GM23338 (cell line): ENCODE measurements at regions not wholly inside any gene's neighbourhood (a gene's known extent, or its start where the extent isn't known, plus 50 kb on each side); places are given as distances from the start of the nearest gene placed in this dataset.

Source experiments
- ATAC-seq: fragments of 200-7000 bp; cut with Tn5 transposase; 3 replicates; pipeline ENCODE4 v1.9.1; 2020
- DNase-seq: peaks from one replicate; pipeline ENCODE4 v3.0.0-alpha.2; 2015; ENCODE audit warnings: low spot score
- H2AFZ ChIP-seq: fragments of 200-600 bp; sonication (generic); 2 replicates; pipeline ENCODE4 v1.8.0; 2016; ENCODE audit warnings: antibody characterized with exemption, mild to moderate bottlenecking, moderate library complexity
- H3F3A ChIP-seq: fragments of 200-600 bp; sonication (generic); replicated peaks from 2 replicates; pipeline ENCODE4 v1.8.0; 2017; ENCODE audit warnings: antibody characterized with exemption, mixed run types, low read depth
- H3K27ac ChIP-seq: fragments of 200-600 bp; sonication (generic); 2 replicates; pipeline ENCODE4 v1.6.1; 2016; ENCODE audit warnings: low read depth
- H3K27me3 ChIP-seq: fragments of 200-600 bp; sonication (generic); 2 replicates; pipeline ENCODE4 v1.8.0; 2016; ENCODE audit warnings: mild to moderate bottlenecking, mixed run types, moderate library complexity; ENCODE audit not compliant: insufficient read depth
- H3K36me3 ChIP-seq: fragments of 200-600 bp; sonication (generic); 2 replicates; pipeline ENCODE4 v1.8.0; 2016; ENCODE audit warnings: mild to moderate bottlenecking; ENCODE audit not compliant: insufficient read depth
- H3K4me1 ChIP-seq: fragments of 200-600 bp; sonication (generic); 2 replicates; pipeline ENCODE4 v1.8.0; 2016; ENCODE audit warnings: mild to moderate bottlenecking, moderate library complexity; ENCODE audit not compliant: insufficient read depth
- H3K4me2 ChIP-seq: fragments of 200-600 bp; sonication (generic); 2 replicates; pipeline ENCODE4 v1.7.1; 2017; ENCODE audit warnings: mixed run types
- H3K4me3 ChIP-seq: fragments of 200-600 bp; sonication (generic); 2 replicates; pipeline ENCODE4 v1.6.1; 2016; ENCODE audit warnings: mixed run types
- H3K79me2 ChIP-seq: fragments of 200-600 bp; sonication (generic); replicated peaks from 2 replicates; pipeline ENCODE4 v1.8.0; 2017; ENCODE audit warnings: mild to moderate bottlenecking; ENCODE audit not compliant: insufficient read depth
- H3K9me2 ChIP-seq: fragments of 200-600 bp; sonication (generic); 2 replicates; pipeline ENCODE4 v1.8.0; 2017; ENCODE audit not compliant: insufficient read depth
- H4K20me1 ChIP-seq: fragments of 200-600 bp; sonication (generic); replicated peaks from 2 replicates; pipeline ENCODE4 v1.8.0; 2017; ENCODE audit warnings: mild to moderate bottlenecking; ENCODE audit not compliant: insufficient read depth
- H3K27ac Mint-ChIP-seq: 2 replicates; pipeline ENCODE4 v1.8.0; 2020; ENCODE audit warnings: inconsistent platforms, mild to moderate bottlenecking, moderate library complexity, mixed read lengths
- H3K27me3 Mint-ChIP-seq: 3 replicates; pipeline ENCODE4 v1.8.0; 2022; ENCODE audit warnings: low read depth, mild to moderate bottlenecking, moderate library complexity, mixed read lengths, inconsistent platforms; ENCODE audit not compliant: insufficient read depth, poor library complexity
- H3K36me3 Mint-ChIP-seq: 3 replicates; pipeline ENCODE4 v1.8.0; 2021; ENCODE audit warnings: low read depth, mild to moderate bottlenecking, inconsistent platforms, moderate library complexity, mixed read lengths
- H3K4me1 Mint-ChIP-seq: 3 replicates; pipeline ENCODE4 v1.8.0; 2020; ENCODE audit warnings: mild to moderate bottlenecking, inconsistent platforms, mixed read lengths
- H3K4me3 Mint-ChIP-seq: 3 replicates; pipeline ENCODE4 v1.8.0; 2021; ENCODE audit warnings: moderate library complexity, mild to moderate bottlenecking, inconsistent platforms, mixed read lengths
- H3K9me3 Mint-ChIP-seq: 3 replicates; pipeline ENCODE4 v1.8.0; 2020; ENCODE audit warnings: moderate library complexity, mild to moderate bottlenecking, inconsistent platforms, mixed read lengths
- CREB1 ChIP-seq: fragments of 250-450 bp; sonication (Bioruptor Pico); IDR thresholded peaks from 2 replicates; pipeline ENCODE4 v1.5.0; 2020; ENCODE audit warnings: low read depth, mild to moderate bottlenecking, moderate library complexity
- CTCF ChIP-seq, 2 experiments: fragments of 200-600 bp in 1 of 2; sonication (generic) in 1 of 2; conservative IDR thresholded peaks; 2 replicates each; pipeline versions ENCODE4 v1.5.1 to v1.6.1; 2016 to 2017; ENCODE audit warnings: antibody characterized with exemption in 2 of 2, low read depth in 2 of 2, mild to moderate bottlenecking in 2 of 2, moderate library complexity in 1 of 2
- EZH2 ChIP-seq: fragments of 200-600 bp; sonication (generic); IDR thresholded peaks from one replicate; pipeline ENCODE4 v1.8.0; 2017; ENCODE audit warnings: antibody characterized with exemption, mild to moderate bottlenecking, low read depth; ENCODE audit not compliant: unreplicated experiment
- EZH2phosphoT487 ChIP-seq: fragments of 200-600 bp; sonication (generic); IDR thresholded peaks from one replicate; pipeline ENCODE4 v1.8.1; 2018; ENCODE audit warnings: antibody characterized with exemption; ENCODE audit not compliant: unreplicated experiment
- JUNB ChIP-seq: IDR thresholded peaks from one replicate; pipeline ENCODE4 v1.6.1; 2016; ENCODE audit warnings: antibody characterized with exemption; ENCODE audit not compliant: unreplicated experiment
- NANOG ChIP-seq: IDR thresholded peaks from 2 replicates; pipeline ENCODE4 v1.6.1; 2016; ENCODE audit warnings: antibody characterized with exemption, borderline replicate concordance
- POLR2AphosphoS5 ChIP-seq: IDR thresholded peaks from 2 replicates; pipeline ENCODE4 v1.6.1; 2016; ENCODE audit warnings: antibody characterized with exemption, low read depth
- REST ChIP-seq: IDR thresholded peaks from one replicate; pipeline ENCODE4 v1.6.1; 2018; ENCODE audit warnings: antibody characterized with exemption; ENCODE audit not compliant: unreplicated experiment
- STAT1 ChIP-seq: IDR thresholded peaks from one replicate; pipeline ENCODE4 v1.6.1; 2016; ENCODE audit warnings: antibody characterized with exemption; ENCODE audit not compliant: unreplicated experiment
- ZNF114 ChIP-seq: fragments of 250-450 bp; sonication (Bioruptor Pico); IDR thresholded peaks from 2 replicates; pipeline ENCODE4 v1.5.0; 2020; ENCODE audit warnings: mild to moderate bottlenecking, moderate library complexity
- ZNF331 ChIP-seq: fragments of 250-450 bp; sonication (Bioruptor Pico); IDR thresholded peaks from 2 replicates; pipeline ENCODE4 v1.5.0; 2020; ENCODE audit warnings: low read depth, mild to moderate bottlenecking, moderate library complexity
- ZNF462 ChIP-seq: fragments of 250-450 bp; sonication (Bioruptor Pico); IDR thresholded peaks from 2 replicates; pipeline ENCODE4 v1.5.0; 2020; ENCODE audit warnings: mild to moderate bottlenecking, moderate library complexity
- TF ChIP-seq, protein P1 (sequence below): IDR thresholded peaks from 2 replicates; pipeline ENCODE4 v1.6.1; 2016; ENCODE audit warnings: antibody characterized with exemption

DNA sequence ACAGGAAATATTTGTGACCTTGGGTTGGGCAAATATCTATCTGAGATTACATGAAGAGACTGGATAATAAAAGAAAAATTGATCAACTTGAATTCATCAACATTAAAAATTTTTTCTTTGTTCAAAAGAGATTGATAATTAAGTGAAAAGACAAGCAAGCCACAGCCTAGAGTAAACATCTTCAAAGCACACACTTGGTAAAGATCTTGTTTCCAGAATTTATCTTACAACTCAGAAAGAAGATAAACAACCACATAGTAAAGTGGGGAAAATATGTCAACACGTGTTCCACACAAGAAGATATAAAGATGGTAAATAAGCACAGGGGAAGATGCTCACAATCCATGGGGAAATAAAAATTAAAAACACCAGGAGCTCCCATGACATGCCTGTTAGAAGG lies 195.9 kb downstream of the SOX11 start:
- Histone ChIP-seq H3K27ac (no peak overlapping the region), H3F3A (no peaks in the 10 kb centered on the region), H3K4me2 (no peak overlapping the region), H3K9me2 (no peaks in the 10 kb centered on the region), H3K36me3 (no peaks in the 10 kb centered on the region), H2AFZ (no peak overlapping the region), H3K4me3 (no peak overlapping the region), H3K79me2 (no peaks in the 10 kb centered on the region), H4K20me1 (no peaks in the 10 kb centered on the region), H3K4me1 (peaks cover 10% of the 10 kb centered on the region; the same call in 1 of the 2 replicates), H3K27me3 (no peaks in the 10 kb centered on the region)
- DNase-seq (no peak), ATAC-seq (no peak)
- Mint-ChIP-seq H3K27me3 (peaks cover 3% of the 10 kb centered on the region), H3K27ac (no peak overlapping the region), H3K36me3 (no peaks in the 10 kb centered on the region), H3K4me3 (no peak overlapping the region), H3K9me3 (peaks cover 11% of the 10 kb centered on the region; the same call in 2 of the 3 replicates), H3K4me1 (peaks cover 21% of the 10 kb centered on the region)
- TF ChIP-seq REST: no peak
- no peak for TF ChIP-seq ZNF462
- no peak for TF ChIP-seq CTCF (conservative IDR thresholded peaks at IDR 0.05; ENCODE audit: low read depth in 2 of 2)
- TF ChIP-seq, protein P1, sequence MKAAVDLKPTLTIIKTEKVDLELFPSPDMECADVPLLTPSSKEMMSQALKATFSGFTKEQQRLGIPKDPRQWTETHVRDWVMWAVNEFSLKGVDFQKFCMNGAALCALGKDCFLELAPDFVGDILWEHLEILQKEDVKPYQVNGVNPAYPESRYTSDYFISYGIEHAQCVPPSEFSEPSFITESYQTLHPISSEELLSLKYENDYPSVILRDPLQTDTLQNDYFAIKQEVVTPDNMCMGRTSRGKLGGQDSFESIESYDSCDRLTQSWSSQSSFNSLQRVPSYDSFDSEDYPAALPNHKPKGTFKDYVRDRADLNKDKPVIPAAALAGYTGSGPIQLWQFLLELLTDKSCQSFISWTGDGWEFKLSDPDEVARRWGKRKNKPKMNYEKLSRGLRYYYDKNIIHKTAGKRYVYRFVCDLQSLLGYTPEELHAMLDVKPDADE: no peak
- no peak for TF ChIP-seq STAT1
- no peak for TF ChIP-seq NANOG
- no peak for TF ChIP-seq ZNF331 (CRISPR knock-in tag)
- no peak for TF ChIP-seq JUNB
- no peak for TF ChIP-seq POLR2AphosphoS5
- no peak for TF ChIP-seq EZH2phosphoT487
- no peak for TF ChIP-seq EZH2
- no peak for TF ChIP-seq ZNF114 (CRISPR knock-in tag)
- TF ChIP-seq CREB1 (CRISPR knock-in tag): no peak
